ENCODE measurements at regions not wholly inside any gene's neighbourhood (a gene's known extent, or its start where the extent isn't known, plus 50 kb on each side); places are given as distances from the start of the nearest gene placed in this dataset.

- no peak for TF ChIP-seq POLR2AphosphoS5 (IDR thresholded peaks at IDR 0.05; ENCODE audit: borderline replicate concordance, low read depth, low read length)
- TF ChIP-seq EZH2 (IDR thresholded peaks at IDR 0.05): no peak
- TF ChIP-seq FOXP2 (optimal IDR thresholded peaks at IDR 0.05; ENCODE audit: control extremely low read depth, extremely low read length, insufficient read depth): no peak
Measured at GRCh38 chr3:64998317-64998716, 310.5 kb upstream of the ADAMTS9 start.

All from SK-N-MC (cell line).